Head of caudate nucleus (tissue), 42 donors: ENCODE measurements at regions not wholly inside any gene's neighbourhood (a gene's known extent, or its start where the extent isn't known, plus 50 kb on each side); places are given as distances from the start of the nearest gene placed in this dataset.

ENCODE experiments used
- DNase-seq, 42 donors: peaks; one replicate each; pipeline versions ENCODE4 v3.0.0 to v3.0.0-alpha.2; 2020 to 2021; ENCODE audit warnings: mixed read lengths in 7 of 42
- intact Hi-C: fragments of 100-400 bp; cut with DNase I; formaldehyde crosslinking; loops from one replicate; pipeline ENCODE4 v1.15.0; 2022

- intact Hi-C loops: no loop called here
- peak; percentile 36 to 90 (median 72) for DNase-seq
These were observed 51.2 kb upstream of the CDH5 start for GRCh38 chr16:66315210-66315825.

GRCh38 chr16:66311306-66311705 is 55.2 kb upstream of the CDH5 start:
- intact Hi-C loops: no loop called here
- no peak for DNase-seq

- no peak for DNase-seq
- intact Hi-C loops: no loop called here
These were observed 57.2 kb upstream of the CDH5 start for GRCh38 chr16:66309215-66309807.

- peak in 1 of 42 donors; percentile 0 for DNase-seq
- intact Hi-C loops: no loop called here
These were observed 58.4 kb upstream of the CDH5 start for GRCh38 chr16:66308096-66308495.

- intact Hi-C loops: no loop called here
- peak in 5 of 42 donors; percentile 1 to 13 (median 4) for DNase-seq
These were observed 59.9 kb upstream of the CDH5 start for GRCh38 chr16:66306366-66307150.

GRCh38 chr16:66304961-66305360 is 61.5 kb upstream of the CDH5 start:
- intact Hi-C loops: no loop called here
- DNase-seq: peak in 6 of 42 donors; percentile 3 to 35 (median 6)

- intact Hi-C loops: no loop called here
- DNase-seq: peak in 7 of 42 donors; percentile 6 to 48 (median 15)
These were observed 62.3 kb upstream of the CDH5 start for GRCh38 chr16:66304151-66304550.

- intact Hi-C loops: no loop called here
- DNase-seq: peak in 3 of 42 donors; percentile 0 to 13 (median 1)
These were observed 66.0 kb upstream of the CDH5 start for GRCh38 chr16:66300501-66300900.

GRCh38 chr16:66300037-66300436 is 66.5 kb upstream of the CDH5 start:
- intact Hi-C loops: no loop called here
- DNase-seq: peak in 2 of 42 donors; percentile 2

GRCh38 chr16:66299349-66299748 is 67.1 kb upstream of the CDH5 start:
- intact Hi-C loops: no loop called here

GRCh38 chr16:66298571-66299120 is 67.8 kb upstream of the CDH5 start:
- intact Hi-C loops: no loop called here
- DNase-seq: peak in 1 of 42 donors; percentile 11

More at GRCh38 chr16:66299349-66299748, 67.1 kb upstream of the CDH5 start:
- DNase-seq: peak in 2 of 42 donors; percentile 9 to 15

GRCh38 chr16:66298006-66298405 is 68.5 kb upstream of the CDH5 start:
- intact Hi-C loops: no loop called here

GRCh38 chr16:66296591-66296990 is 69.9 kb upstream of the CDH5 start:
- intact Hi-C loops: no loop called here
- peak in 2 of 42 donors; percentile 3 to 9 for DNase-seq

More at GRCh38 chr16:66298006-66298405, 68.5 kb upstream of the CDH5 start:
- DNase-seq: peak in 4 of 42 donors; percentile 5 to 28 (median 20)

- peak in 2 of 42 donors; percentile 21 to 33 for DNase-seq
- intact Hi-C loops: no loop called here
These were observed 70.5 kb upstream of the CDH5 start for GRCh38 chr16:66295761-66296546.

- intact Hi-C loops: no loop called here
- DNase-seq: peak in 7 of 42 donors; percentile 4 to 41 (median 29)
These were observed 71.3 kb upstream of the CDH5 start for GRCh38 chr16:66295213-66295612.

- peak in 1 of 42 donors; percentile 6 for DNase-seq
- intact Hi-C loops: no loop called here
These were observed 72.0 kb upstream of the CDH5 start for GRCh38 chr16:66294507-66294906.

GRCh38 chr16:66293932-66294331 is 72.6 kb upstream of the CDH5 start:
- intact Hi-C loops: no loop called here
- peak in 3 of 42 donors; percentile 9 to 21 (median 13) for DNase-seq

- intact Hi-C loops: no loop called here
- DNase-seq: peak in 7 of 42 donors; percentile 1 to 13 (median 3)
These were observed 73.2 kb upstream of the CDH5 start for GRCh38 chr16:66293207-66293735.
